ENCODE measurements at regions not wholly inside any gene's neighbourhood (a gene's known extent, or its start where the extent isn't known, plus 50 kb on each side); places are given as distances from the start of the nearest gene placed in this dataset.

- Histone ChIP-seq H3K4me3 (no peak overlapping the region), H3K27ac (no peak overlapping the region), H3K4me1 (no peaks in the 10 kb centered on the region), H3K36me3 (no peaks in the 10 kb centered on the region), H3K9me3 (no peaks in the 10 kb centered on the region), H3K27me3 (no peaks in the 10 kb centered on the region)
- DNase-seq (no peak), ATAC-seq (no peak)
- TF ChIP-seq CTCF (IDR thresholded peaks at IDR 0.05) (no peak), POLR2A (IDR thresholded peaks at IDR 0.05) (no peak)
- 50% methylated on average over 3 of the region's 3 CpGs for WGBS (ENCODE audit: insufficient coverage, low coverage, low lambda C conversion rate, missing lambda C conversion rate)
- intact Hi-C loops (cut with DNase I): no loop called here
Observed at GRCh38 chr11:31922450-31922849, 111.3 kb upstream of the PAX6 start.

GRCh38 chr11:31921081-31921480 is 110.0 kb upstream of the PAX6 start:
- WGBS (ENCODE audit: insufficient coverage, low coverage, low lambda C conversion rate, missing lambda C conversion rate): 67% methylated on average over 4 of the region's 4 CpGs
- no peaks in the 10 kb centered on the region for H3K36me3 ChIP-seq
- H3K4me3 ChIP-seq: no peak overlapping the region
- no peak overlapping the region for H3K27ac ChIP-seq
- intact Hi-C loops (cut with DNase I): no loop called here
- no peaks in the 10 kb centered on the region for H3K9me3 ChIP-seq
- H3K27me3 ChIP-seq: no peaks in the 10 kb centered on the region
- DNase-seq: no peak
- no peak for ATAC-seq
- no peak for TF ChIP-seq POLR2A (IDR thresholded peaks at IDR 0.05)
- TF ChIP-seq CTCF (IDR thresholded peaks at IDR 0.05): no peak
- H3K4me1 ChIP-seq: no peaks in the 10 kb centered on the region

GRCh38 chr11:31919175-31919574 is 108.1 kb upstream of the PAX6 start:
- TF ChIP-seq CTCF (IDR thresholded peaks at IDR 0.05) (no peak), POLR2A (IDR thresholded peaks at IDR 0.05) (no peak)
- Histone ChIP-seq H3K9me3 (no peaks in the 10 kb centered on the region), H3K36me3 (no peaks in the 10 kb centered on the region), H3K27me3 (no peaks in the 10 kb centered on the region), H3K4me1 (no peaks in the 10 kb centered on the region), H3K4me3 (no peak overlapping the region), H3K27ac (no peak overlapping the region)
- intact Hi-C loops (cut with DNase I): no loop called here
- 72% methylated on average over 4 of the region's 5 CpGs for WGBS (ENCODE audit: insufficient coverage, low coverage, low lambda C conversion rate, missing lambda C conversion rate)
- ATAC-seq (no peak), DNase-seq (no peak)

- WGBS (ENCODE audit: insufficient coverage, low coverage, low lambda C conversion rate, missing lambda C conversion rate): no CpG with 5 or more reads among the region's 1 CpG
- H3K4me3 ChIP-seq: no peak overlapping the region
- DNase-seq: no peak
- intact Hi-C loops (cut with DNase I): no loop called here
- no peak for ATAC-seq
- TF ChIP-seq POLR2A (IDR thresholded peaks at IDR 0.05) (no peak), CTCF (IDR thresholded peaks at IDR 0.05) (peak in 3 of 4 donors; percentile 4 to 25 (median 16))
- no peaks in the 10 kb centered on the region for H3K36me3 ChIP-seq
- peaks cover 0 to 9% (median 4%) of the 10 kb centered on the region in 4 donors for H3K4me1 ChIP-seq
- no peaks in the 10 kb centered on the region for H3K27me3 ChIP-seq
- no peaks in the 10 kb centered on the region for H3K9me3 ChIP-seq
- no peak overlapping the region for H3K27ac ChIP-seq
Observed at GRCh38 chr11:31915867-31916266, 104.7 kb upstream of the PAX6 start.

- no peak for DNase-seq
- Histone ChIP-seq H3K4me1 (peaks cover 0 to 9% (median 4%) of the 10 kb centered on the region in 4 donors), H3K27me3 (no peaks in the 10 kb centered on the region), H3K36me3 (no peaks in the 10 kb centered on the region), H3K4me3 (no peak overlapping the region), H3K27ac (no peak overlapping the region), H3K9me3 (no peaks in the 10 kb centered on the region)
- WGBS (ENCODE audit: insufficient coverage, low coverage, low lambda C conversion rate, missing lambda C conversion rate): no CpG with 5 or more reads among the region's 1 CpG
- TF ChIP-seq CTCF (IDR thresholded peaks at IDR 0.05) (no peak), POLR2A (IDR thresholded peaks at IDR 0.05) (no peak)
- ATAC-seq: no peak
- intact Hi-C loops (cut with DNase I): no loop called here
Observed at GRCh38 chr11:31913985-31914384, 102.9 kb upstream of the PAX6 start.
